ENCODE measurements at regions not wholly inside any gene's neighbourhood (a gene's known extent, or its start where the extent isn't known, plus 50 kb on each side); places are given as distances from the start of the nearest gene placed in this dataset.

GRCh38 chr11:70662691-70663098 is 264.4 kb downstream of the CTTN start (continued):
- no peak for TF ChIP-seq CTCF (conservative IDR thresholded peaks at IDR 0.05; ENCODE audit: low read depth in 2 of 2)

- H4K20me1 ChIP-seq (replicated peaks; ENCODE audit: insufficient read depth) = no peaks in the 10 kb centered on the region
- H3K4me3 ChIP-seq = no peak overlapping the region
- H3K27ac Mint-ChIP-seq = no peak overlapping the region
- H3K27me3 Mint-ChIP-seq (ENCODE audit: insufficient read depth, low read depth, poor library complexity) = peaks cover 35% of the 10 kb centered on the region
- H3K36me3 ChIP-seq (ENCODE audit: insufficient read depth) = no peaks in the 10 kb centered on the region
- no peak overlapping the region for H3K4me2 ChIP-seq
- peaks cover 24% of the 10 kb centered on the region for H3K79me2 ChIP-seq (replicated peaks; ENCODE audit: insufficient read depth)
- no peaks in the 10 kb centered on the region for H3F3A ChIP-seq (replicated peaks; ENCODE audit: low read depth)
- no peak for DNase-seq (ENCODE audit: low spot score)
- no peak overlapping the region for H2AFZ ChIP-seq
- no peak overlapping the region for H3K27ac ChIP-seq (ENCODE audit: low read depth)
- H3K4me1 ChIP-seq (ENCODE audit: insufficient read depth) = peaks cover 16% of the 10 kb centered on the region
- no peak for ATAC-seq
- TF ChIP-seq POLR2AphosphoS5 (IDR thresholded peaks at IDR 0.05; ENCODE audit: low read depth) = no peak
- no peak for TF ChIP-seq ZNF331 (CRISPR knock-in tag; IDR thresholded peaks at IDR 0.05; ENCODE audit: low read depth)
- no peak for TF ChIP-seq NANOG (IDR thresholded peaks at IDR 0.05; ENCODE audit: borderline replicate concordance)
- TF ChIP-seq REST (IDR thresholded peaks at IDR 0.05; ENCODE audit: unreplicated experiment) = no peak
- no peak for TF ChIP-seq ETS1 (IDR thresholded peaks at IDR 0.05)
- no peak for TF ChIP-seq ZNF462 (CRISPR knock-in tag; IDR thresholded peaks at IDR 0.05)
- no peaks in the 10 kb centered on the region for H3K27me3 ChIP-seq (ENCODE audit: insufficient read depth)
- H3K36me3 Mint-ChIP-seq (ENCODE audit: low read depth) = peaks cover 22% of the 10 kb centered on the region
- H3K9me3 Mint-ChIP-seq = no peaks in the 10 kb centered on the region; the same call in 2 of the 3 replicates
- no peaks in the 10 kb centered on the region for H3K9me2 ChIP-seq (ENCODE audit: insufficient read depth)
- peaks cover 28% of the 10 kb centered on the region for H3K4me1 Mint-ChIP-seq
- no peak overlapping the region for H3K4me3 Mint-ChIP-seq
Measured at GRCh38 chr11:70663815-70664214, 265.5 kb downstream of the CTTN start.

Data from GM23338 (cell line).